ENCODE measurements at regions not wholly inside any gene's neighbourhood (a gene's known extent, or its start where the extent isn't known, plus 50 kb on each side); places are given as distances from the start of the nearest gene placed in this dataset.

DNA sequence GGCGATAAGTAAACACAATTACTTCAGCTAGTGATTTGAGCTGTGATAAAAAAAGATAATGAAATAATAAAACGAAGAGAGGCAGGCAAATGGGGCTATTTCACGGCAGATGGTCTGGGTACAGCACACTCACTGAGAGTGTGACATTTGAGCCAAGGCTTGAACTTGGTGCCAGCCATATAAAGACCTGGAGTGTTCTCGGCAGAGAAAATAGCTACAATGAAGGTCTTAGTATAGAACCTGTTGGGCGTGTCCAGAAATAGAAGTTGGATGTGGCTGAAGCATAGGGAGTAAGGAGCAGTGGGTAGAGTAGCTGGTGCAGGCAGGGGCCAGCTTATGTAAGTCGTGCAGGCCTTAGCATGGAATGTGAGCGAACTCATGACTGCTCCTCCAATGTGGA is 660.3 kb upstream of the WWC1 start:
- TF ChIP-seq, protein P1, sequence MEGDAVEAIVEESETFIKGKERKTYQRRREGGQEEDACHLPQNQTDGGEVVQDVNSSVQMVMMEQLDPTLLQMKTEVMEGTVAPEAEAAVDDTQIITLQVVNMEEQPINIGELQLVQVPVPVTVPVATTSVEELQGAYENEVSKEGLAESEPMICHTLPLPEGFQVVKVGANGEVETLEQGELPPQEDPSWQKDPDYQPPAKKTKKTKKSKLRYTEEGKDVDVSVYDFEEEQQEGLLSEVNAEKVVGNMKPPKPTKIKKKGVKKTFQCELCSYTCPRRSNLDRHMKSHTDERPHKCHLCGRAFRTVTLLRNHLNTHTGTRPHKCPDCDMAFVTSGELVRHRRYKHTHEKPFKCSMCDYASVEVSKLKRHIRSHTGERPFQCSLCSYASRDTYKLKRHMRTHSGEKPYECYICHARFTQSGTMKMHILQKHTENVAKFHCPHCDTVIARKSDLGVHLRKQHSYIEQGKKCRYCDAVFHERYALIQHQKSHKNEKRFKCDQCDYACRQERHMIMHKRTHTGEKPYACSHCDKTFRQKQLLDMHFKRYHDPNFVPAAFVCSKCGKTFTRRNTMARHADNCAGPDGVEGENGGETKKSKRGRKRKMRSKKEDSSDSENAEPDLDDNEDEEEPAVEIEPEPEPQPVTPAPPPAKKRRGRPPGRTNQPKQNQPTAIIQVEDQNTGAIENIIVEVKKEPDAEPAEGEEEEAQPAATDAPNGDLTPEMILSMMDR (optimal IDR thresholded peaks at IDR 0.05 in 1 of 3, IDR thresholded peaks at IDR 0.05 in 1 of 3, conservative IDR thresholded peaks at IDR 0.05 in 1 of 3; ENCODE audit: extremely low read depth in 1 of 3, insufficient read depth in 2 of 3, low read length in 3 of 3): no peak
- no peak for TF ChIP-seq EZH2 (IDR thresholded peaks at IDR 0.05; ENCODE audit: low read length)

Data from keratinocyte (primary cell).